Progenitor cell of endocrine pancreas (in vitro differentiated cells): ENCODE measurements at regions not wholly inside any gene's neighbourhood (a gene's known extent, or its start where the extent isn't known, plus 50 kb on each side); places are given as distances from the start of the nearest gene placed in this dataset.
"Not testable (repeated sequence)": the region's sequence is repeated elsewhere in the genome, so short reads cannot be mapped to it uniquely, and the experiment has no call there.

Experiments
- DNase-seq: peaks from one replicate; pipeline ENCODE4 v3.0.0; 2021; ENCODE audit warnings: low spot score; ENCODE audit not compliant: unreplicated experiment
- H3K27ac Mint-ChIP-seq: 2 replicates; pipeline ENCODE4 v1.8.0; 2021; ENCODE audit warnings: mild to moderate bottlenecking, moderate library complexity, mixed read lengths
- H3K27me3 Mint-ChIP-seq: 2 replicates; pipeline ENCODE4 v1.8.0; 2021; ENCODE audit warnings: mixed read lengths
- H3K36me3 Mint-ChIP-seq: 2 replicates; pipeline ENCODE4 v1.8.0; 2022; ENCODE audit warnings: mixed read lengths; ENCODE audit not compliant: insufficient read depth
- H3K4me1 Mint-ChIP-seq: 2 replicates; pipeline ENCODE4 v1.8.0; 2021; ENCODE audit warnings: low read depth, mixed read lengths
- H3K4me3 Mint-ChIP-seq: 2 replicates; pipeline ENCODE4 v1.8.0; 2021; ENCODE audit warnings: low read depth, mild to moderate bottlenecking, moderate library complexity, mixed read lengths
- H3K9me3 Mint-ChIP-seq: 2 replicates; pipeline ENCODE4 v1.8.0; 2021; ENCODE audit warnings: low read depth, mixed read lengths
- CTCF ChIP-seq: fragments of 200-600 bp; sonication (generic); IDR thresholded peaks from one replicate; pipeline ENCODE4 v1.5.0; 2021; ENCODE audit warnings: antibody characterized with exemption, mild to moderate bottlenecking; ENCODE audit not compliant: unreplicated experiment

- peaks cover 4% of the 10 kb centered on the region for H3K9me3 Mint-ChIP-seq
These were observed 181.7 kb downstream of the ERCC6L2 start for GRCh38 chr9:96057155-96057554.

DNA sequence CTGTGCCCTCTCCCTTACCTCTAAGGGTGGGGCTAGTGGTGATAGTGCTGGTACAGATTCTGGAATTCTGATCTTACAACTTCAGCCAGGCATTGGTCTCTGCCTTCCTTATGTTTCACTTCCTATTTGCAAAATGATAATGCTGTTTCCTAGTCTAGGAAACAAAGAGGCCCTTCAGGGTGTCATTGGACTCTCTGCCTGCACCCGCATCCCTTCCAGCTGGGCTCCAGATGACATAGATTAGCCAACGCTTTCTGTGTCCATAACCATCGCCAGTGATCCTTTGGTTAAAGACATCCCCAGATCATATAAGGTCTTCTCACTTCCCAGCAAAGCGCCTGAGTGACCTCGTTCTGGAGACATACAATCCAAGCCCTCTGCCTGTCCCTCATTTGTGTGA is 180.7 kb downstream of the ERCC6L2 start:
- H3K4me3 Mint-ChIP-seq, result no peak overlapping the region

More at GRCh38 chr9:96057155-96057554, 181.7 kb downstream of the ERCC6L2 start:
- DNase-seq, result no peak
- H3K4me1 Mint-ChIP-seq, result peaks cover 4% of the 10 kb centered on the region
- H3K4me3 Mint-ChIP-seq, result no peak overlapping the region
- no peak for TF ChIP-seq CTCF
- H3K27ac Mint-ChIP-seq, result no peak overlapping the region
- no peaks in the 10 kb centered on the region for H3K36me3 Mint-ChIP-seq
- peaks cover 20% of the 10 kb centered on the region for H3K27me3 Mint-ChIP-seq

GRCh38 chr9:96054248-96054647 is 178.8 kb downstream of the ERCC6L2 start:
- not testable (repeated sequence) for H3K36me3 Mint-ChIP-seq, H3K9me3 Mint-ChIP-seq, DNase-seq, H3K4me3 Mint-ChIP-seq, H3K4me1 Mint-ChIP-seq, H3K27ac Mint-ChIP-seq
- H3K27me3 Mint-ChIP-seq, result peaks cover 29% of the 10 kb centered on the region

More for the DNA sequence above, 180.7 kb downstream of the ERCC6L2 start:
- H3K27me3 Mint-ChIP-seq, result peaks cover 25% of the 10 kb centered on the region
- DNase-seq, result no peak
- no peak overlapping the region for H3K27ac Mint-ChIP-seq
- H3K36me3 Mint-ChIP-seq, result no peaks in the 10 kb centered on the region
- peaks cover 4% of the 10 kb centered on the region for H3K9me3 Mint-ChIP-seq
- H3K4me1 Mint-ChIP-seq, result peaks cover 2% of the 10 kb centered on the region
- TF ChIP-seq CTCF, result no peak

DNA sequence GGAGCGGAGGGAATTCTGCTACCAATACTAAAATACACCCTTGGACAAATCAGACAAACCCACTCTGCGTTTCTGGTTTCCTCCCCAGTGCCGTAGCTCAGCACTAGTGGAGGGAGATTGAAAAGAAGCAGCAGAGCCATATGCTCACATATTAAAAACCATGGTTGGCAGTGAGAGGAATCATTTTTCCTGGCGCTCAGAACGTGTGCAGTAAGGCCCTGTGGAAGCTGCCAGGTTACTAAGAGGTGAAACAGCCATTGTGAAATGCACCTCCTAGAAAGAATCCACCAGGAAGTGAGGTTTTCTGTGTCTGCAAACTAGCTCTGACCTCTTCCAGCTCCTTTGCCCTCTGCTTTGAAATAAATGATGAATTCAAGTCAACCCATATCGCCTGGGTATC is 177.2 kb downstream of the ERCC6L2 start:
- H3K4me3 Mint-ChIP-seq, result no peak overlapping the region
- H3K27me3 Mint-ChIP-seq, result peaks cover 26% of the 10 kb centered on the region
- H3K36me3 Mint-ChIP-seq, result no peaks in the 10 kb centered on the region
- peaks cover 15% of the 10 kb centered on the region for H3K4me1 Mint-ChIP-seq
- no peak for DNase-seq
- no peak for TF ChIP-seq CTCF
- H3K27ac Mint-ChIP-seq, result no peak overlapping the region
- H3K9me3 Mint-ChIP-seq, result peaks cover 4% of the 10 kb centered on the region

DNA sequence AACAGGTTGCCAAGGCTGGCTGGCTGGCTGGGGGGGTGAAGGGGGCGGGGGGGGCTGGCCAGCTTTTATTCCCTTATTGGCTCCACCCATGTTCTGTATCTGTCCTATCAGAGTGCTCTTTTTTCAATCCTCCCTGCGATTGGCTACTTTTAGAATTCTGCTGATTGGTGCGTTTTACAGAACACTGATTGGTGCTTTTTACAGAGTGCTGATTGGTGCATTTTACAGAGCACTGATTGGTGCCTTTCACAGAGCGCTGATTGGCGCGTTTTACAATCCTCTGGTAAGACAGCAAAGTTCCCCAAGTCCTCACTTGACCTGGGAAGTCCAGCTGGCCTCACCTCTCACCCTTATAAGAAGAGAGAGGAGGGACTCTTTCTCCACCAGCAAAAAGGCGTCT is 175.9 kb downstream of the ERCC6L2 start:
- DNase-seq, result no peak
- no peak overlapping the region for H3K27ac Mint-ChIP-seq
- peaks cover 29% of the 10 kb centered on the region for H3K27me3 Mint-ChIP-seq
- H3K4me1 Mint-ChIP-seq, result peaks cover 20% of the 10 kb centered on the region
- H3K36me3 Mint-ChIP-seq, result no peaks in the 10 kb centered on the region
- peaks cover 4% of the 10 kb centered on the region for H3K9me3 Mint-ChIP-seq
- no peak overlapping the region for H3K4me3 Mint-ChIP-seq
- TF ChIP-seq CTCF, result no peak

GRCh38 chr9:96050861-96051155 is 175.3 kb downstream of the ERCC6L2 start:
- Mint-ChIP-seq H3K4me1 (peaks cover 19% of the 10 kb centered on the region), H3K27ac (no peak overlapping the region), H3K9me3 (peaks cover 4% of the 10 kb centered on the region), H3K36me3 (no peaks in the 10 kb centered on the region), H3K27me3 (peaks cover 34% of the 10 kb centered on the region), H3K4me3 (no peak overlapping the region)
- TF ChIP-seq CTCF, result no peak
- DNase-seq, result no peak
